ENCODE measurements at regions not wholly inside any gene's neighbourhood (a gene's known extent, or its start where the extent isn't known, plus 50 kb on each side); places are given as distances from the start of the nearest gene placed in this dataset.

- ChIA-PET POLR2A (no interaction called here), CTCF (no interaction called here), SMC1A (ENCODE audit: uncharacterized antibody, unreplicated experiment) (no interaction called here), RAD21 (ENCODE audit: unreplicated experiment) (no interaction called here)
- no peak for DNase-seq (ENCODE audit: low read depth, low spot score)
- H3K9ac ChIP-seq (ENCODE audit: control insufficient read depth, insufficient read depth, low read length): no peak overlapping the region
- H3K79me2 ChIP-seq (ENCODE audit: control insufficient read depth, insufficient read depth, low read length): no peaks in the 10 kb centered on the region
- H3K36me3 ChIP-seq (ENCODE audit: control insufficient read depth in 2 of 2, insufficient read depth in 2 of 2, low read length in 1 of 2): no peaks in the 10 kb centered on the region
- no peaks in the 10 kb centered on the region for H4K20me1 ChIP-seq (ENCODE audit: control insufficient read depth, insufficient read depth)
- in situ Hi-C loops (cut with MboI) (no loop called here), intact Hi-C loops (cut with micrococcal nuclease; ENCODE audit: unreplicated experiment) (no loop called here)
- no peak for FAIRE-seq
- H3K9me3 ChIP-seq (replicated peaks; ENCODE audit: control insufficient read depth, insufficient read depth, low read length): no peaks in the 10 kb centered on the region
- no peak for ATAC-seq
- no peak overlapping the region for H3K4me3 ChIP-seq
- no peak overlapping the region for H2AFZ ChIP-seq (ENCODE audit: control insufficient read depth, low read depth, low read length)
- no peaks in the 10 kb centered on the region for H3K4me1 ChIP-seq (ENCODE audit: control insufficient read depth, insufficient read depth, low read length)
- no peaks in the 10 kb centered on the region for H3K27me3 ChIP-seq (replicated peaks in 1 of 2; ENCODE audit: control insufficient read depth in 2 of 2, insufficient read depth in 2 of 2, low read length in 1 of 2)
- BruUV-seq (replicated peaks): no TSS peak
- H3K4me2 ChIP-seq (ENCODE audit: control insufficient read depth, insufficient read depth): no peak overlapping the region
- no peak overlapping the region for H3K27ac ChIP-seq (ENCODE audit: control insufficient read depth, insufficient read depth)
- TF ChIP-seq ZNF217 (IDR thresholded peaks at IDR 0.05) (no peak), PRDM15 (CRISPR knock-in tag; IDR thresholded peaks at IDR 0.05) (no peak), JUNB (IDR thresholded peaks at IDR 0.05) (no peak), IRF5 (IDR thresholded peaks at IDR 0.05; ENCODE audit: borderline replicate concordance) (no peak), NBN (IDR thresholded peaks at IDR 0.05) (no peak), EZH2 (IDR thresholded peaks at IDR 0.05; ENCODE audit: borderline replicate concordance, control insufficient read depth, low read depth, low read length) (no peak), ZBTB33 (IDR thresholded peaks at IDR 0.05) (no peak), JUND (IDR thresholded peaks at IDR 0.05; ENCODE audit: low read depth, low read length) (no peak), RELB (IDR thresholded peaks at IDR 0.05; ENCODE audit: low read depth) (no peak), GABPA (IDR thresholded peaks at IDR 0.05; ENCODE audit: low read depth) (no peak), NFYA (IDR thresholded peaks at IDR 0.05; ENCODE audit: borderline replicate concordance, low read depth, low read length) (no peak), ATF7 (IDR thresholded peaks at IDR 0.05; ENCODE audit: low read depth) (no peak), SMC3 (IDR thresholded peaks at IDR 0.05; ENCODE audit: borderline replicate concordance, low read length) (no peak), USF2 (IDR thresholded peaks at IDR 0.05; ENCODE audit: borderline replicate concordance, low read depth, low read length) (no peak)
These were observed 141.6 kb downstream of the PCDH18 start for GRCh38 chr4:137390707-137391106.
